Progenitor cell of endocrine pancreas (in vitro differentiated cells): ENCODE measurements at regions not wholly inside any gene's neighbourhood (a gene's known extent, or its start where the extent isn't known, plus 50 kb on each side); places are given as distances from the start of the nearest gene placed in this dataset.

Experiments
- DNase-seq: peaks from one replicate; pipeline ENCODE4 v3.0.0; 2021; ENCODE audit warnings: low spot score; ENCODE audit not compliant: unreplicated experiment
- H3K27ac Mint-ChIP-seq: 2 replicates; pipeline ENCODE4 v1.8.0; 2021; ENCODE audit warnings: mild to moderate bottlenecking, moderate library complexity, mixed read lengths
- H3K27me3 Mint-ChIP-seq: 2 replicates; pipeline ENCODE4 v1.8.0; 2021; ENCODE audit warnings: mixed read lengths
- H3K36me3 Mint-ChIP-seq: 2 replicates; pipeline ENCODE4 v1.8.0; 2022; ENCODE audit warnings: mixed read lengths; ENCODE audit not compliant: insufficient read depth
- H3K4me1 Mint-ChIP-seq: 2 replicates; pipeline ENCODE4 v1.8.0; 2021; ENCODE audit warnings: low read depth, mixed read lengths
- H3K4me3 Mint-ChIP-seq: 2 replicates; pipeline ENCODE4 v1.8.0; 2021; ENCODE audit warnings: low read depth, mild to moderate bottlenecking, moderate library complexity, mixed read lengths
- H3K9me3 Mint-ChIP-seq: 2 replicates; pipeline ENCODE4 v1.8.0; 2021; ENCODE audit warnings: low read depth, mixed read lengths
- TF ChIP-seq, protein P1 (sequence below): fragments of 200-600 bp; sonication (generic); IDR thresholded peaks from one replicate; pipeline ENCODE4 v1.5.0; 2021; ENCODE audit warnings: antibody characterized with exemption, mild to moderate bottlenecking; ENCODE audit not compliant: unreplicated experiment

GRCh38 chr5:39485079-39485478 is 60.3 kb upstream of the DAB2 start:
- H3K36me3 Mint-ChIP-seq: peaks cover 2% of the 10 kb centered on the region
- no peaks in the 10 kb centered on the region for H3K27me3 Mint-ChIP-seq
- TF ChIP-seq, protein P1, sequence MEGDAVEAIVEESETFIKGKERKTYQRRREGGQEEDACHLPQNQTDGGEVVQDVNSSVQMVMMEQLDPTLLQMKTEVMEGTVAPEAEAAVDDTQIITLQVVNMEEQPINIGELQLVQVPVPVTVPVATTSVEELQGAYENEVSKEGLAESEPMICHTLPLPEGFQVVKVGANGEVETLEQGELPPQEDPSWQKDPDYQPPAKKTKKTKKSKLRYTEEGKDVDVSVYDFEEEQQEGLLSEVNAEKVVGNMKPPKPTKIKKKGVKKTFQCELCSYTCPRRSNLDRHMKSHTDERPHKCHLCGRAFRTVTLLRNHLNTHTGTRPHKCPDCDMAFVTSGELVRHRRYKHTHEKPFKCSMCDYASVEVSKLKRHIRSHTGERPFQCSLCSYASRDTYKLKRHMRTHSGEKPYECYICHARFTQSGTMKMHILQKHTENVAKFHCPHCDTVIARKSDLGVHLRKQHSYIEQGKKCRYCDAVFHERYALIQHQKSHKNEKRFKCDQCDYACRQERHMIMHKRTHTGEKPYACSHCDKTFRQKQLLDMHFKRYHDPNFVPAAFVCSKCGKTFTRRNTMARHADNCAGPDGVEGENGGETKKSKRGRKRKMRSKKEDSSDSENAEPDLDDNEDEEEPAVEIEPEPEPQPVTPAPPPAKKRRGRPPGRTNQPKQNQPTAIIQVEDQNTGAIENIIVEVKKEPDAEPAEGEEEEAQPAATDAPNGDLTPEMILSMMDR: no peak
- DNase-seq: no peak
- peaks cover 6% of the 10 kb centered on the region for H3K9me3 Mint-ChIP-seq
- peaks cover 24% of the 10 kb centered on the region for H3K4me1 Mint-ChIP-seq
- no peak overlapping the region for H3K4me3 Mint-ChIP-seq
- no peak overlapping the region for H3K27ac Mint-ChIP-seq

GRCh38 chr5:39484673-39485072 is 59.9 kb upstream of the DAB2 start:
- DNase-seq: no peak
- TF ChIP-seq, protein P1: no peak
- Mint-ChIP-seq H3K9me3 (peaks cover 2% of the 10 kb centered on the region), H3K4me1 (peaks cover 26% of the 10 kb centered on the region), H3K27ac (no peak overlapping the region), H3K4me3 (no peak overlapping the region), H3K27me3 (no peaks in the 10 kb centered on the region), H3K36me3 (peaks cover under 1% of the 10 kb centered on the region)

DNA sequence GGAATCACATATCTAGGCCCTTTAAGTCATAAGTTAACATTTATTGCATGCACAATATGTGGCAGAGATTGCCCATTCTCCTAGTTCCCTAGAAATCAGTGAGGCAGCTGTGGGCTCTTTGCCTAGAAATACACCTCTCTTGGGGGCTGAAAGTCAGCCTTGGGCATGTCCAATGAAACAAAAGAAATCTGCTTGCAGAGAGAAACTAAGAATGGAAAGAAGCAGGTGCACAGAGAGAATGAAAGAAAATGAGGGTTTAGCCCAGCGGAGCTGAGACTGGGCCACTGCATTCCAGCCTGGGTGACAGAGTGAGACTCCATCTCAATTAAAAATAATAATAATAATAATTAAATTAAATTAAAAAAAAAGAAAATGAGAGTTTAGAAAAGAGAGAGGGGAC is 57.3 kb upstream of the DAB2 start:
- no peaks in the 10 kb centered on the region for H3K27me3 Mint-ChIP-seq
- H3K36me3 Mint-ChIP-seq: no peaks in the 10 kb centered on the region
- DNase-seq: no peak
- peaks cover 29% of the 10 kb centered on the region for H3K4me1 Mint-ChIP-seq
- H3K4me3 Mint-ChIP-seq: no peak overlapping the region
- H3K9me3 Mint-ChIP-seq: no peaks in the 10 kb centered on the region
- H3K27ac Mint-ChIP-seq: no peak overlapping the region
- TF ChIP-seq, protein P1: no peak

GRCh38 chr5:39479537-39479936 is 54.8 kb upstream of the DAB2 start:
- Mint-ChIP-seq H3K27ac (no peak overlapping the region), H3K27me3 (no peaks in the 10 kb centered on the region), H3K36me3 (no peaks in the 10 kb centered on the region), H3K4me1 (peaks cover 14% of the 10 kb centered on the region), H3K4me3 (no peak overlapping the region), H3K9me3 (no peaks in the 10 kb centered on the region)
- TF ChIP-seq, protein P1: no peak
- DNase-seq: no peak

- H3K36me3 Mint-ChIP-seq: no peaks in the 10 kb centered on the region
- H3K27me3 Mint-ChIP-seq: no peaks in the 10 kb centered on the region
- TF ChIP-seq, protein P1: no peak
- no peak for DNase-seq
- no peak overlapping the region for H3K27ac Mint-ChIP-seq
- no peaks in the 10 kb centered on the region for H3K9me3 Mint-ChIP-seq
- peaks cover 9% of the 10 kb centered on the region for H3K4me1 Mint-ChIP-seq
- H3K4me3 Mint-ChIP-seq: no peak overlapping the region
Observed at GRCh38 chr5:39478863-39479262, 54.1 kb upstream of the DAB2 start.
